GM19455 (cell line): ENCODE measurements at regions not wholly inside any gene's neighbourhood (a gene's known extent, or its start where the extent isn't known, plus 50 kb on each side); places are given as distances from the start of the nearest gene placed in this dataset.
A peak's percentile ranks its signal among the peaks of the same experiment; 100 is the strongest.

Experiments used
- ATAC-seq: cut with Tn5 transposase; IDR thresholded peaks from one replicate; pipeline ENCODE4 v1.9.1; 2021; ENCODE audit not compliant: unreplicated experiment

GRCh38 chr13:109670776-109671175, 115.6 kb downstream of the IRS2 start:
- ATAC-seq: no peak

DNA sequence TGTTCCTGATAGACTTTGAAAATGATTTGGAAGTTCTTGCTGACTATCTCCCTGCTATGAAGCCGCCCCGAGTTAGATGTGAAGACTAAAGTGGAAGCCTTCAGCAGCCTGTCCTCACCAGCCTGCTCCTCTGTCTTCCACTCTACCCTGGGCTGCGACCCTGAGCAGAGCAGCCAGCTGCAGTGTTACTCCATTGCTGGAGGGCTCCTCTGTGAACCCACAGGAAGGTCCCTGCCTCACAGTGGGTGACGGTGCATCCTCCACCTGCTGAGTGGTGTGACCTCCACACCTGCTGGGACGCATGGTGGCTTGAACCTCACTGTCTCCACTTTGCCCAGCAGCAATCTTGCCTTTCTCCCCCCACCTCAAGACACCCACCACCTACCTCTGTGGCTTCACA, 116.4 kb downstream of the IRS2 start:
- ATAC-seq: no peak

DNA sequence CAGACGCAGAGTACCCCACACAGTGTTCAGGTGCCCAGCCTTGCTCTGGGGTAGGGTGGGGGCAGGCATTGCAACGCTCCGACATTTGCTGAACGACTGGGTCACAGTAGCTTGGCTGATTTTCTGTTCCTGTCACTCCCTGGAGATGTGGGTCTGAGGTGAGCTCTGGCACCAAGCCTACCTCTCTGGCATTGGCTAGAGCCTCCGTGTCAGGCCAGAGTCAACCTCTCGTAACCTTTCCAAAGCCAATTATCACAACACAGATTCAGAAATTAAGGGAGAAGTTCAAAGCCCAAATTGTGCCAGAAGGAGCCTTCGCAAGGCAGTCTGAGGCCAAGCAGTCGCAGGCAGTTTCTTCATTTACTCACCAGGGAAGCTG, 117.2 kb downstream of the IRS2 start:
- no peak for ATAC-seq

GRCh38 chr13:109668433-109669233, 117.8 kb downstream of the IRS2 start:
- ATAC-seq: no peak

DNA sequence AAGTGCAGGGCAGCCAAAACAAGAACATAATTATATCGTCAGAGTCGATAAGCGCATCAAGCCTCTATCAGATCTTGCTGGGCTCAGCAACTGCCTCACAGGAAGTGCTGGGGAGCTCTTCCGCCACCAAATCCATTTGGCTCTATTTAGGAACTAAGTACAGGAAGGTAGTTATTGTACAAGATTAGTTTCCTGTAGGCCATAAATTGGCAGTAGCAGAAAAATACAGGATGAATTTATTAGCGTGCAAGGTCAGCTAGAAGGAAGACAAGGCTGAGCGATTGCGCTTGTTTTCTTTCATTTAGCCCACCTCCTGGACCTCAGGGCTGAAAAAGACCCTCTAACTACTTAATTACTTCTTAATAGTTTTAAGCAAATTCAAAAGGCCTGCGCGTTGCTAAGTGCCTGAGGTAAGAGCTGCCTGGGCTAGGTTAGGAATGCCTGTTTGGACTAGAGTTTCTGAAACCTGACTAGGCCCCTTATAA, 118.5 kb downstream of the IRS2 start:
- no peak for ATAC-seq

DNA sequence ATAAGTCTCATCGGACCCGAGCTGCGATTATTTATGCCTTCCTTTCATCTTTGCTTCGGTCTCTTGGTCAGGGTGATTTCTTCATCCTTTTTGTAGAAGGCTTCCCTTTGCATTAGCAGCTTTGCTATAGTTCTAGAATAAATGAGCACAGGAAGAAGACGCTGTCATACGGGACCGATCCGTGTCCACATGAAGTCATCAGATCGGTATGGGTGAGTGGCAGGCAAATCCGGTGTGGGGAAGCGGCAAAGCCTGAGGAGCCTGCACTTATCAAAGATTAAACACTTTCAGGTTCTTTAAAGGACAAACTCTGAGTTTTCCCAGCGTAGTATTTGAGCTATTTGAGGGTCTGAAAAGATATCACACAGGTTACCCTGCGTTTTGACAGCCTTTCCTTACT, 119.3 kb downstream of the IRS2 start:
- ATAC-seq: no peak

DNA sequence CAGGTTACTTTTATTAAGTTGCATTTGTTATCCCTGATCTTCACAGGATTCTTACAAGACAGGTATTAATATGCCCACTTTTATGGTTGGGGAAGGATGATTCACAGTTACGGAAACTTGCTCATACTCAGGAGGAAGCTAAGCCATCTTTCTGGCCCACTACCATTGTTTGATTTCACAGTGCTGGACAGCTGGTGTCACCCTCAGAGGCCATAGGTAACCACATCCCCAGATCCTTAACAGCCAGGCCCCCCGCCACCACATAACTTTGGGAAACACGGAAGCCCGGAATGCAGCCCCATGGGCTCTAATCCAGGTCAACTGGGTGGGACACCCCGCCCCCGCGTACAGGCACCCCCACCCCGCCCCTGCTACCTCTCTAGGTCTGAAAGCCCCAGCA, 119.7 kb downstream of the IRS2 start:
- ATAC-seq: no peak

DNA sequence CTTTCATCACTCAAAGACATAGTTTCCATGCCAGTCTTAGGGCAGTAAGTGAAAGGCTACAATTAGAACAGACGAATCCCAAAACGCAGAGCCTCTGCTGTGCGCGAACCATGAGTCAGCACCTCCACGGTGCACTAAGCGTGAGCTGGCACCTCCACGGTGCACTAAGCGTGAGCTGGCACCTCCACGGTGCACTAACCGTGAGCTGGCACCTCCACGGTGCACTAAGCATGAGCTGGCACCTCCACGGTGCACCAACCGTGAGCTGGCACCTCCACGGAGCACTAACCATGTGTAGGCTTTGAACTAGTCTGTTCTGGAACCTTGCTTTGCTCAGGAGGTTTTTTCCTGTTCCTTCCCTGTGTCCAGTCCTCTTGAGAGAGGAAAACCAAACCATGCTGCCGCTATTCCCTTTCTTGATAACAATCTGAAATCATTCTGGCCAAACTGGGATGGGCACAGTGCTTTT, 120.6 kb downstream of the IRS2 start:
- ATAC-seq: no peak

DNA sequence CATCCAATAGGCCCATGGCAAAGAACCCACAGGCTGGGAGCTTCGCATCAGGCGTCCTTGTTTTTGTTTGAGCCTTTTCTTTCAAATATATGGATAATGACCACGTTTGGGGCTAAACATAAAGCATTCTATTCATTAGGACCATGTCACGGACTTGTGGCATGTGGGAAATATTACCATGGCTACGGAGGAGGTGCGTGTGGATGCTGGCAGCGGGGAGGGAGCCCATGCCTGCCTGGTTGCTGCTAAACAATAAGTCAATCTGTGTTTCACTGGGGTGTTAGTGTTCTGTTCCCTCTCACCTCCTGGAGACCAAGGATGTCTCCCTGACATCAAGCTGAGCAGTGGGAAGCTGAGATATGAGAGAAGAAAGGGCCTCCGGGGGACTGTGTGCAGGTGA, 121.1 kb downstream of the IRS2 start:
- no peak for ATAC-seq

DNA sequence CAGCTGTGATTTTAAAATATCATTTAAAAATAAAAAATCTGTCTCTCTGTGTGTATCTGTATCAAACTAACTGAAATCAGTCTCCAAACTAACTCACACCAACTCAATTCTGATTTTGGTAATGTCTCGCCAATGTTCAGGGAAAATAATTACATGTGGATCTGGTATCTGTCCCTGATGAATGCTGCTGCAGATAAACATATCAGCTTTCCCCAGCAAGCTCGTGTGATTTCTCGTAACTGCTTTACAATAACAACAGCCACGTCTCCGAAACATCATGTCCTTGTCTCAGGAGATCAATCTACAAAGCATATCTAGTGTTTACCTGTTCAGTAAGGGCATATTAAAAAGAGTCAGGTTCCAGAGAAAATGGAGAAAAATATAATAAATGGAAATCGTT, 129.0 kb downstream of the IRS2 start:
- no peak for ATAC-seq

- ATAC-seq: no peak
Observed at GRCh38 chr13:109656206-109656605, 130.2 kb downstream of the IRS2 start.

DNA sequence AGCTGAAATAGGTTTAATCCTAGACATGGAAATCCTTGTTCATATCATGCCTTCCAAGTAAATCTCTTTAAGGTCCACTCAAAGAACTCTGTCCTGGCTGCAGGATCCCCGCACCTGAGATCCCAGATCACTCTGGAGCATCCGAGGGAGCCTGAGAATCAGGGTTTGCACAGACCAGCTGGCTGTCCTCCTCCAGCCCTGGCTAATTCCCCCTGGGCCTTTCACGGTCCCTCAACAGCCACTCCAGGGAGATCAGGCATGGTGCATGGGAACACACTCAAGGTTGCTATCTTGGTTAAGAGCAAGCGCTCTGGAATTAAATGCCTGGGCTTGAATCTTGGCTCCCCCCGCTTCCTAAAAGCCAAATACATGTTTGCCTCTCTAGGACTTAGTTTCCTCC, 130.8 kb downstream of the IRS2 start:
- ATAC-seq: no peak

DNA sequence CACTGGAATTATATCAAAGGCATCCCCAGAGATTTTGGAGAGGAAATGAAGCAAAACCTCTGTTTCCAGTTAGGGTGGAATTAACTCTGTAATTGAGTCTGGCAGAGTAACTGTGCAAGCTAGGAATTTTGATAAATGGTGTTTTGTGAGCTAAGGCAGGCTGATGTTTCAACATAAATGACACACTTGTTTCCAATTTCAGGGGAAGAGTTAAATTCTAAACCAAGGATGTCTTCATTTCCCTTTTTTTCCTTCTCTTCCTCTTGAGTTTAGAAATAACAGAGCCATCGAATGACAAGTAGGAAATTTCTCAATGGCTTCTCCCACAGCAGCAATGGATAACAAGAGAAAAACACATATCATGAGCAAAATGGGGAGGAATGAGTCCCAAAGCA, 131.2 kb downstream of the IRS2 start:
- no peak for ATAC-seq

DNA sequence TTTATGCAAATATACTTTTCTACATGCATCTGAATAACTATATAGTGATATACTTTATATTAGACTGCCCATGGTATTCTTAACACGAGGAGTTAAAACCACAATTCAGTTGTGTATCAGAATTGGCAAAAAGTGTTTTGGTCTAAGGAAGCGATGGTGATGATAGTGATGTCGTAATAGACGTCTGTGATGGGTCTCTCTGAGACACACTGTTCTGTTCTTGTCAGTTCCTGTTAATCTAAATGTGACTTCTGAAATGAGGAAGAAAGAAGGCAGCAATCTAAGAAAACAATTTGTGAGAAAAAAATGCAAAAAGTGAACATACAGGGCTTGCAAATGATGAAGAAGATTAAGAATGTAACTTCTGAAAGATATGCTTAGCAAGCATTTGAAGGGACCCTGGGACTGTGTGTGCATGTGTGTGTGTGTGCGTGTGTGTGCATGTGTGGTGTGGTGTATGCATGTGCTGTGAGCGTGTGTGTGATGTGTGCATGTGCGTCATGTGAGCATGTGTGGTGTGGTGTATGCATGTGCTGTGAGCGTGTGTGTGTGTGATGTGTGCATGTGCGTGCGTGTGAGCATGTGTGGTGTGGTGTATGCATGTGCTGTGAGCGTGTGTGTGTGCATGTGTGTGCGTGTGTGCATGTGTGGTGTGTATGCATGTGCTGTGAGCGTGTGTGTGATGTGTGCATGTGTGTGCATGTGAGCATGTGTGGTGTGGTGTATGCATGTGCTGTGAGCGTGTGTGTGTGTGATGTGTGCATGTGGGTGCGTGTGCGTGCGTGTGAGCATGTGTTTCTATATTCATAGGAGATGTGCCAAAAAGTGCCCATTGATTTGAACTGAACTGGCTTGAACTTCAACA, 131.8 kb downstream of the IRS2 start:
- ATAC-seq: no peak

GRCh38 chr13:109652531-109652930, 133.9 kb downstream of the IRS2 start:
- no peak for ATAC-seq

DNA sequence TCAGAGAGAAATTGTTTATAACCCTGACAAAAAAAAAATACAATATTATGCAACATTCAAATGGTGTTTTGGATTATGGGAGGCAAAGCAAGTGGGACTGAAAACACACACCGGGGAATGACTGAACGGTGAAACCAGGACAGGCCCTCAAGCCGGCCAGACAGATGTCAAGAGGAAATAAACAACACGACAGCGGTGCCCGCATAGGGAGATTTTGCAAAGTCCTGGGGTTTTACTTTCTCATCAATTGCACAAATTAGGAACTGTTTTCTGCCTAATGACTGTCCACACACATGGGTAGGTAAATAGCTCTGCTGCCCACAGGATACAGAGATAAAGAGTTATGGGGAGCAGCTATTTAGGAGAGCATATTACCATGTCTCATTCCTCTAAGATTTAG, 134.5 kb downstream of the IRS2 start:
- no peak for ATAC-seq

- no peak for ATAC-seq
Observed at GRCh38 chr13:109651311-109651710, 135.1 kb downstream of the IRS2 start.

DNA sequence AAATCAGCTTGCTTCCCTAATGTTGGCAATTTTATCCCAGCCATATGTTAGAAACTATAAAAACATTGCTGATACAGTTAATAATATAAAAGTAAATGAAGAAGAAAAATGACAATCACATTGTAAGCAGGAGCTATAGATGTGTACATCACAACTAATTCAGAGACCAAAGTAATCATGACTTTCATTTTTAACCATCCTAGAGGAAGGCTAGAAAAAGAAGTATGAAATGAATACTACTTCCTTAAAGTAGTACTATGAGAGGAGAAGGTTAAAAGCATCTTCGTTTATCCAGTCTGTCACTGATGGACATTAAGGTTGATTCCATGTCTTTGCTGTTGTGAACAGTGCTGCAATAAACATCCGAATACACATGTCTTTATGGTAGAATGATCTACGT, 135.5 kb downstream of the IRS2 start:
- ATAC-seq: no peak

- no peak for ATAC-seq
Observed at GRCh38 chr13:109649713-109650112, 136.7 kb downstream of the IRS2 start.

DNA sequence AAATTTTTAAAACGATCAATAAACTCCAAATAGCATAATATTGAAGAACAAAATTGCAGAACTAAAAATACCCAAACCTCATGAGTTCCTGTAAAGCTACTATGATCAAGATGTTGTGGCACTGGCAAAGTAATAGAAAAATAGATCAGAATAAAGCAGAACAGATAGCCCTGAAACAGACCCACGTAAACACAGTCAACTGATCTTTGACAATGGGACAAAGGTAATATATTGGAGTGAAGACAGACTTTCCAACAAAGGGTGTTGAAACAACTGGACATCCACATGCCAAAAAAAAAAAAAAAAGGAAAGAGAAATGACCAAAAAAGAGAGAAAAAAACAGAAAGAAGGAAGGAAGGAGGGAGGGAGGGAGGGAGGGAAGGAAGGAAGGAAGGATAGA, 138.7 kb downstream of the IRS2 start:
- no peak for ATAC-seq

DNA sequence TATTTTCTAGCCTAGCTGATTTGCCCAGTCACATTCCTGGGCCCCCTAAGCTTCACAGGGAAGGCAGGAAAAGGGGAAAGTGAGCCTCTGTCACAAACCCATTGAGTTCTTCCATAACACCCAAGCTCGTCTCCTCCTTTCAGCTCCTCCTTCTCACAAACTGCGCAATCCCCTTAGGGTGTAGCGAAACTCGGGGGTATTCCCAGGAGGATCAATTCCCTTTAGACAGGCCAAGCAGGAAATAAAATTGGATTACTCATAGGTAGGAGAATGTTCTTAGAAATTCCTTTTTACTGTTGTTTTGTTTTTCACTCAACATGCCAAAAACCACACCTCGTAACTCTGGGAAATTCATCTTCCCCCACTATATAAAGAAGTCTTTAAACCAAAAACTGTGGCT, 139.3 kb downstream of the IRS2 start:
- no peak for ATAC-seq

DNA sequence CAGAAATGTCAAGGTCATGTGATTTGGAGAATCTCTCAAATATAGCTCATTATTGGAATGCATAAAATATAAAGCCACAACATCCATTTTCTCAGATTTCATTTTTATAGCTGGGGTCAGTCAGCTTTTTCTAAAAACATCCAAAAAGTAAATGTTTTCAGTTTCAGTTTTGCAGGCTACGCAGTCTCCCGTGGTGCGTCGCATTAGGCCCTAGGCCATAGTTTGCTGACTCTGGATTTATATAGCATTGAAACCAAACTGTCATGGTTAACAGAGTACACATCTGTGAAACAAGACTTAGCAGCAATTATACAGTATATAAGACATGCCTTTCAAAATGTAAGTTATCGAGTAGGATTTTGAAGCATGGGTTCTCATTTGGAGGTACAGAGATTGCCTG, 140.0 kb downstream of the IRS2 start:
- ATAC-seq: peak; percentile 90
